ENCODE measurements at regions not wholly inside any gene's neighbourhood (a gene's known extent, or its start where the extent isn't known, plus 50 kb on each side); places are given as distances from the start of the nearest gene placed in this dataset.

GRCh38 chr4:176548571-176548970 is 228.8 kb downstream of the SPCS3 start:
- Histone ChIP-seq H3K27me3 (ENCODE audit: insufficient read depth, low read length, poor library complexity) (peaks cover 23% of the 10 kb centered on the region), H3K9me3 (ENCODE audit: insufficient read depth, low read length, severe bottlenecking) (no peaks in the 10 kb centered on the region), H3K27ac (ENCODE audit: low read length) (no peak overlapping the region), H3K4me3 (ENCODE audit: low read depth in 1 of 2, low read length in 2 of 2) (no peak overlapping the region), H2AFZ (ENCODE audit: low read depth, low read length) (no peak overlapping the region), H3K79me2 (ENCODE audit: insufficient read depth, low read length) (no peaks in the 10 kb centered on the region), H3K9ac (ENCODE audit: low read depth, low read length) (no peak overlapping the region), H3K4me2 (ENCODE audit: insufficient read depth, low read length) (no peak overlapping the region), H3K36me3 (ENCODE audit: insufficient read depth, low read length) (no peaks in the 10 kb centered on the region), H3K4me1 (ENCODE audit: insufficient read depth, low read length) (no peaks in the 10 kb centered on the region), H4K20me1 (ENCODE audit: insufficient read depth, low read length) (no peaks in the 10 kb centered on the region)
- ATAC-seq (ENCODE audit: insufficient read depth, low read depth) (no peak), DNase-seq (no peak)
- TF ChIP-seq, protein P1, sequence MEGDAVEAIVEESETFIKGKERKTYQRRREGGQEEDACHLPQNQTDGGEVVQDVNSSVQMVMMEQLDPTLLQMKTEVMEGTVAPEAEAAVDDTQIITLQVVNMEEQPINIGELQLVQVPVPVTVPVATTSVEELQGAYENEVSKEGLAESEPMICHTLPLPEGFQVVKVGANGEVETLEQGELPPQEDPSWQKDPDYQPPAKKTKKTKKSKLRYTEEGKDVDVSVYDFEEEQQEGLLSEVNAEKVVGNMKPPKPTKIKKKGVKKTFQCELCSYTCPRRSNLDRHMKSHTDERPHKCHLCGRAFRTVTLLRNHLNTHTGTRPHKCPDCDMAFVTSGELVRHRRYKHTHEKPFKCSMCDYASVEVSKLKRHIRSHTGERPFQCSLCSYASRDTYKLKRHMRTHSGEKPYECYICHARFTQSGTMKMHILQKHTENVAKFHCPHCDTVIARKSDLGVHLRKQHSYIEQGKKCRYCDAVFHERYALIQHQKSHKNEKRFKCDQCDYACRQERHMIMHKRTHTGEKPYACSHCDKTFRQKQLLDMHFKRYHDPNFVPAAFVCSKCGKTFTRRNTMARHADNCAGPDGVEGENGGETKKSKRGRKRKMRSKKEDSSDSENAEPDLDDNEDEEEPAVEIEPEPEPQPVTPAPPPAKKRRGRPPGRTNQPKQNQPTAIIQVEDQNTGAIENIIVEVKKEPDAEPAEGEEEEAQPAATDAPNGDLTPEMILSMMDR (IDR thresholded peaks at IDR 0.05; ENCODE audit: borderline replicate concordance, extremely low read depth, low read length, poor library complexity, severe bottlenecking), result no peak

GRCh38 chr4:176549161-176549865 is 229.5 kb downstream of the SPCS3 start:
- no peaks in the 10 kb centered on the region for H4K20me1 ChIP-seq (ENCODE audit: insufficient read depth, low read length)
- H3K79me2 ChIP-seq (ENCODE audit: insufficient read depth, low read length), result no peaks in the 10 kb centered on the region
- H3K4me1 ChIP-seq (ENCODE audit: insufficient read depth, low read length), result no peaks in the 10 kb centered on the region
- H3K9ac ChIP-seq (ENCODE audit: low read depth, low read length), result no peak overlapping the region
- DNase-seq (no peak), ATAC-seq (ENCODE audit: insufficient read depth, low read depth) (no peak)
- H3K27me3 ChIP-seq (ENCODE audit: insufficient read depth, low read length, poor library complexity), result peaks cover 23% of the 10 kb centered on the region
- no peak overlapping the region for H3K4me2 ChIP-seq (ENCODE audit: insufficient read depth, low read length)
- no peak overlapping the region for H3K4me3 ChIP-seq (ENCODE audit: low read depth in 1 of 2, low read length in 2 of 2)
- no peak overlapping the region for H2AFZ ChIP-seq (ENCODE audit: low read depth, low read length)
- H3K36me3 ChIP-seq (ENCODE audit: insufficient read depth, low read length), result no peaks in the 10 kb centered on the region
- no peak for TF ChIP-seq EZH2 (IDR thresholded peaks at IDR 0.05; ENCODE audit: borderline replicate concordance, low read depth, low read length, severe bottlenecking)
- TF ChIP-seq, protein P1 (IDR thresholded peaks at IDR 0.05; ENCODE audit: borderline replicate concordance, extremely low read depth, low read length, poor library complexity, severe bottlenecking), result no peak
- H3K27ac ChIP-seq (ENCODE audit: low read length), result no peak overlapping the region
- H3K9me3 ChIP-seq (ENCODE audit: insufficient read depth, low read length, severe bottlenecking), result no peaks in the 10 kb centered on the region

DNA sequence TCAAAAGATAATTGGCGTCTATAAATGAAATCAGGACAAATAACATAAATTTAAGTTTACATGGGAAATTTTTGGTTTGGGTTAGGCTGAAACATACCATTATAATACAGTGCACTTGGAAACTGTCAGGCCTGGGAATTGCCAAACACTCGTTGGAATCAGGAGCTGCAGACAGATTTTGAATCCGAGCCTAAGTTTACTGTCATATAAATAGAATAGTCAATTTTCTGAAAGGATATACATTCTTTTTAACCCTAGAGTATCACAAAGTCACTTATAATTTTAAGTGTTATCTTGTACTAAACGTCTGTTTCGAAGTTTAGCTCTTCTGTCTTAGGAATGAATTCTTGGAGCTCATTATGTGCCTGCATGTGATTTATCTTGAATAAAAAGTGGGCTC is 234.1 kb downstream of the VEGFC start:
- H3K27me3 ChIP-seq (ENCODE audit: insufficient read depth, low read length, poor library complexity), result peaks cover 11% of the 10 kb centered on the region
- H4K20me1 ChIP-seq (ENCODE audit: insufficient read depth, low read length), result no peaks in the 10 kb centered on the region
- H3K4me3 ChIP-seq (ENCODE audit: low read depth in 1 of 2, low read length in 2 of 2), result no peak overlapping the region
- H3K27ac ChIP-seq (ENCODE audit: low read length), result no peak overlapping the region
- H3K9ac ChIP-seq (ENCODE audit: low read depth, low read length), result no peak overlapping the region
- no peak overlapping the region for H2AFZ ChIP-seq (ENCODE audit: low read depth, low read length)
- DNase-seq (no peak), ATAC-seq (ENCODE audit: insufficient read depth, low read depth) (no peak)
- no peaks in the 10 kb centered on the region for H3K4me1 ChIP-seq (ENCODE audit: insufficient read depth, low read length)
- H3K79me2 ChIP-seq (ENCODE audit: insufficient read depth, low read length), result no peaks in the 10 kb centered on the region
- no peaks in the 10 kb centered on the region for H3K9me3 ChIP-seq (ENCODE audit: insufficient read depth, low read length, severe bottlenecking)
- TF ChIP-seq, protein P1 (IDR thresholded peaks at IDR 0.05; ENCODE audit: borderline replicate concordance, extremely low read depth, low read length, poor library complexity, severe bottlenecking), result no peak
- TF ChIP-seq EZH2 (IDR thresholded peaks at IDR 0.05; ENCODE audit: borderline replicate concordance, low read depth, low read length, severe bottlenecking), result no peak
- no peak overlapping the region for H3K4me2 ChIP-seq (ENCODE audit: insufficient read depth, low read length)
- H3K36me3 ChIP-seq (ENCODE audit: insufficient read depth, low read length), result no peaks in the 10 kb centered on the region

Data from DND-41 (cell line).